ENCODE measurements at regions not wholly inside any gene's neighbourhood (a gene's known extent, or its start where the extent isn't known, plus 50 kb on each side); places are given as distances from the start of the nearest gene placed in this dataset.

DNA sequence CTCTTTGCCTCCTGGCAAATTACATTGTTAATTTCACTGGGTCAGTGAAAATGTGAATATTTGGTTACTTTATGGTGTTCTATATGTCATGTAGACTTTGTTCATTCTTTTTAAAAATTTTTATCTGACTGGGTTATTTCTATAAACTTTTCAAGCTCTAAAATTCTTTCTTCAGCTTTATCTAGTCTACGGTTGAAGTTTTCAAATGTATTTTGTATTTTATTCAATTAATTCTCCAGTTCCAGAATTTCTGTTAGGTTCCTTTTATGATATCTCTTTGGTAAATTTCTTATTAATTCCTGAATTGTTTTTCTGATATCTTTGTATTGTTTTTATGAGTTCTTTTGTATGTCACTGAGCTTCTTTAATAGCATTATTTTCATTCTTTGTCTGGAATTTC, 228.1 kb downstream of the LPIN1 start:
- Histone ChIP-seq H3K36me3 (ENCODE audit: control insufficient read depth in 1 of 2, insufficient read depth in 2 of 2, low read length in 2 of 2) (no peaks in the 10 kb centered on the region), H3K27ac (ENCODE audit: low read depth, low read length) (no peak overlapping the region), H3K4me2 (ENCODE audit: low read length) (no peak overlapping the region), H3K4me3 (replicated peaks in 1 of 2; ENCODE audit: low read depth in 1 of 2, low read length in 2 of 2) (no peak overlapping the region), H4K20me1 (ENCODE audit: insufficient read depth) (no peaks in the 10 kb centered on the region), H3K27me3 (ENCODE audit: insufficient read depth, low read length) (no peaks in the 10 kb centered on the region), H2AFZ (ENCODE audit: low read depth, low read length, poor library complexity, severe bottlenecking) (no peak overlapping the region), H3K9me2 (ENCODE audit: insufficient read depth) (no peaks in the 10 kb centered on the region), H3K4me1 (ENCODE audit: control insufficient read depth in 1 of 2, insufficient read depth in 2 of 2, low read length in 2 of 2) (no peaks in the 10 kb centered on the region), H3K79me2 (ENCODE audit: insufficient read depth, low read length) (no peaks in the 10 kb centered on the region), H3K9ac (ENCODE audit: low read length) (no peak overlapping the region), H3K9me3 (ENCODE audit: control insufficient read depth in 1 of 2, insufficient read depth in 1 of 2, low read depth in 1 of 2, low read length in 2 of 2) (no peaks in the 10 kb centered on the region)
- RAD21 ChIA-PET (ENCODE audit: low non-redundant PET in 1 of 2, low total read pairs in 2 of 2, uncharacterized antibody in 2 of 2, unreplicated experiment in 2 of 2): no interaction called here
- no TSS peak for BruUV-seq (replicated peaks)
- TF ChIP-seq, protein P1, sequence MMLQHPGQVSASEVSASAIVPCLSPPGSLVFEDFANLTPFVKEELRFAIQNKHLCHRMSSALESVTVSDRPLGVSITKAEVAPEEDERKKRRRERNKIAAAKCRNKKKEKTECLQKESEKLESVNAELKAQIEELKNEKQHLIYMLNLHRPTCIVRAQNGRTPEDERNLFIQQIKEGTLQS (IDR thresholded peaks at IDR 0.05): no peak
- TF ChIP-seq, protein P2, sequence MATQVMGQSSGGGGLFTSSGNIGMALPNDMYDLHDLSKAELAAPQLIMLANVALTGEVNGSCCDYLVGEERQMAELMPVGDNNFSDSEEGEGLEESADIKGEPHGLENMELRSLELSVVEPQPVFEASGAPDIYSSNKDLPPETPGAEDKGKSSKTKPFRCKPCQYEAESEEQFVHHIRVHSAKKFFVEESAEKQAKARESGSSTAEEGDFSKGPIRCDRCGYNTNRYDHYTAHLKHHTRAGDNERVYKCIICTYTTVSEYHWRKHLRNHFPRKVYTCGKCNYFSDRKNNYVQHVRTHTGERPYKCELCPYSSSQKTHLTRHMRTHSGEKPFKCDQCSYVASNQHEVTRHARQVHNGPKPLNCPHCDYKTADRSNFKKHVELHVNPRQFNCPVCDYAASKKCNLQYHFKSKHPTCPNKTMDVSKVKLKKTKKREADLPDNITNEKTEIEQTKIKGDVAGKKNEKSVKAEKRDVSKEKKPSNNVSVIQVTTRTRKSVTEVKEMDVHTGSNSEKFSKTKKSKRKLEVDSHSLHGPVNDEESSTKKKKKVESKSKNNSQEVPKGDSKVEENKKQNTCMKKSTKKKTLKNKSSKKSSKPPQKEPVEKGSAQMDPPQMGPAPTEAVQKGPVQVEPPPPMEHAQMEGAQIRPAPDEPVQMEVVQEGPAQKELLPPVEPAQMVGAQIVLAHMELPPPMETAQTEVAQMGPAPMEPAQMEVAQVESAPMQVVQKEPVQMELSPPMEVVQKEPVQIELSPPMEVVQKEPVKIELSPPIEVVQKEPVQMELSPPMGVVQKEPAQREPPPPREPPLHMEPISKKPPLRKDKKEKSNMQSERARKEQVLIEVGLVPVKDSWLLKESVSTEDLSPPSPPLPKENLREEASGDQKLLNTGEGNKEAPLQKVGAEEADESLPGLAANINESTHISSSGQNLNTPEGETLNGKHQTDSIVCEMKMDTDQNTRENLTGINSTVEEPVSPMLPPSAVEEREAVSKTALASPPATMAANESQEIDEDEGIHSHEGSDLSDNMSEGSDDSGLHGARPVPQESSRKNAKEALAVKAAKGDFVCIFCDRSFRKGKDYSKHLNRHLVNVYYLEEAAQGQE (IDR thresholded peaks at IDR 0.05; ENCODE audit: low read depth): no peak
- TF ChIP-seq, protein P3, sequence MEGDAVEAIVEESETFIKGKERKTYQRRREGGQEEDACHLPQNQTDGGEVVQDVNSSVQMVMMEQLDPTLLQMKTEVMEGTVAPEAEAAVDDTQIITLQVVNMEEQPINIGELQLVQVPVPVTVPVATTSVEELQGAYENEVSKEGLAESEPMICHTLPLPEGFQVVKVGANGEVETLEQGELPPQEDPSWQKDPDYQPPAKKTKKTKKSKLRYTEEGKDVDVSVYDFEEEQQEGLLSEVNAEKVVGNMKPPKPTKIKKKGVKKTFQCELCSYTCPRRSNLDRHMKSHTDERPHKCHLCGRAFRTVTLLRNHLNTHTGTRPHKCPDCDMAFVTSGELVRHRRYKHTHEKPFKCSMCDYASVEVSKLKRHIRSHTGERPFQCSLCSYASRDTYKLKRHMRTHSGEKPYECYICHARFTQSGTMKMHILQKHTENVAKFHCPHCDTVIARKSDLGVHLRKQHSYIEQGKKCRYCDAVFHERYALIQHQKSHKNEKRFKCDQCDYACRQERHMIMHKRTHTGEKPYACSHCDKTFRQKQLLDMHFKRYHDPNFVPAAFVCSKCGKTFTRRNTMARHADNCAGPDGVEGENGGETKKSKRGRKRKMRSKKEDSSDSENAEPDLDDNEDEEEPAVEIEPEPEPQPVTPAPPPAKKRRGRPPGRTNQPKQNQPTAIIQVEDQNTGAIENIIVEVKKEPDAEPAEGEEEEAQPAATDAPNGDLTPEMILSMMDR (IDR thresholded peaks at IDR 0.05 in 2 of 3, conservative IDR thresholded peaks at IDR 0.05 in 1 of 3; ENCODE audit: borderline replicate concordance in 1 of 3, insufficient read depth in 1 of 3, low read depth in 2 of 3, low read length in 2 of 3): no peak
- POLR2A ChIA-PET: no interaction called here
- intact Hi-C loops (cut with micrococcal nuclease): no loop called here
- ATAC-seq (no peak), DNase-seq (ENCODE audit: low read depth, low spot score) (no peak)
- CTCF ChIA-PET: no interaction called here
